Small intestine (tissue), 7 donors: ENCODE measurements at regions not wholly inside any gene's neighbourhood (a gene's known extent, or its start where the extent isn't known, plus 50 kb on each side); places are given as distances from the start of the nearest gene placed in this dataset.

Source experiments
- DNase-seq, 2 donors: peaks; one replicate each; pipeline versions ENCODE4 v3.0.0 to v3.0.0-alpha.2; 2013
- FAIRE-seq: peaks from 2 replicates; lab custom pipeline; 2012; peaks lifted over from hg19 to GRCh38; lab: Jason Lieb, UNC
- H3K27ac ChIP-seq, 3 donors: one replicate each; pipeline ENCODE4 v1.5.1; 2013; ENCODE audit warnings: low read length in 2 of 3, mild to moderate bottlenecking in 2 of 3, control low read depth in 1 of 3, inconsistent platforms in 1 of 3, low read depth in 1 of 3, moderate library complexity in 1 of 3
- H3K27me3 ChIP-seq, 3 donors: one replicate each; pipeline ENCODE4 v1.6.1; 2013; ENCODE audit warnings: low read length in 3 of 3, inconsistent platforms in 1 of 3; ENCODE audit not compliant: control insufficient read depth in 3 of 3, insufficient read depth in 3 of 3
- H3K36me3 ChIP-seq, 3 donors: one replicate each; pipeline ENCODE4 v1.6.1; 2013; ENCODE audit warnings: low read length in 3 of 3, inconsistent platforms in 1 of 3, low read depth in 1 of 3, mild to moderate bottlenecking in 1 of 3, moderate library complexity in 1 of 3; ENCODE audit not compliant: control insufficient read depth in 3 of 3, insufficient read depth in 2 of 3
- H3K4me1 ChIP-seq, 3 donors: one replicate each; pipeline ENCODE4 v1.6.1; 2013; ENCODE audit warnings: low read length in 2 of 3, inconsistent platforms in 1 of 3, low read depth in 1 of 3, mild to moderate bottlenecking in 1 of 3, moderate library complexity in 1 of 3; ENCODE audit not compliant: control insufficient read depth in 3 of 3, insufficient read depth in 2 of 3
- H3K4me3 ChIP-seq, 3 donors: one replicate each; pipeline ENCODE4 v1.5.1; 2013; ENCODE audit warnings: low read length in 3 of 3, control low read depth in 1 of 3, inconsistent platforms in 1 of 3, low read depth in 1 of 3, mild to moderate bottlenecking in 1 of 3, moderate library complexity in 1 of 3
- H3K9me3 ChIP-seq, 2 donors: one replicate each; pipeline ENCODE4 v1.6.1; 2013; ENCODE audit warnings: low read depth in 1 of 2, low read length in 1 of 2; ENCODE audit not compliant: control insufficient read depth in 2 of 2, insufficient read depth in 1 of 2
- WGBS, 3 donors: extraction: QIAGEN DNeasy Blood & Tissue Kit; methylation state at CpG; one replicate each; pipeline ENCODE4 v1.1.7; 2013; 5-methylcytosine and 5-hydroxymethylcytosine counted together
- donor health status: healthy with polysubstance abuse.
- donor health status: control.
- donor health status: control.
- donor health status: Bipolar disorder and iron deficiency.
- donor health status: healthy.

DNA sequence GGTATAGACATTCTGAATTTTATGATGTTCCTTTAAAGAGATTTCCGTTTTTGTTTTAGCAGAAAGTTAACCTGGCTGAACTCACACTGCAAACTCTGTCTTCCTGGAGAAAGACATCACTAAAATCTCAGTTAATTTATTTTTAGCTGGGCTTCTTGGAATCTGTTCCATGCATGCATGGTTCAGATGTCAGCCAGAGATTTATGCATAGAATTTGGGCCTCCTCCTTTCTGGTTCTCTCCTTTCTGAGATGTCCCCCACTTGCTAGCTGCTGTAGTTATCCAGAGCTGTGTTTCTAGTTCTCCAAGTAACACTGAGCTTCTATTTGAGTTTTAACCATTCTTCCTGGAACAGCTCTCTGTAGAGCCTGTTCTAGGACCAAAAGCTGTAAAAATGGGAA is 77.3 kb upstream of the TANC2 start:
- Histone ChIP-seq H3K27ac (no peak overlapping the region), H3K4me3 (no peak overlapping the region), H3K36me3 (no peaks in the 10 kb centered on the region), H3K4me1 (no peaks in the 10 kb centered on the region), H3K9me3 (no peaks in the 10 kb centered on the region), H3K27me3 (peaks cover 0 to 2% (median 0%) of the 10 kb centered on the region in 3 donors)
- FAIRE-seq (no peak), DNase-seq (no peak)
- 80 to 92% (median 83%) methylated on average over 1 of the region's 1 CpG for WGBS, 3 donors

DNA sequence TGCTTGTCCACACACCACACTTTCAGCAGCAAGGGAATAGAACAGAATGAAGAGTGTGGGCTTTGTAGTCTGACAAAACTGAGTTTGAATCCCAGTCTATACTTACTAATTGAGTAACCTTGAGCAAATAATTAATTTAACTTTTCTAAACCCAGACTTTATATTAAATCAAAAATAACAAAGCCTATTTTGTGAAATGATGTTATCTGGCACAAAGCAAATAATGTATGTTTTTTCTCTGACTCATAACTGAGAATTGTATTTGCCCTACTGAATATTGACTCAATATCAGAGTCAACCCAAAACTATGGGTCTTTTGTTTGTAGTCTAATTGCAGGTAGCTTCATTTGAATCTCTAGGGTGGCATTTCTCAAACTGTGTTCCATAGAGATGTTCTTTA is 77.9 kb upstream of the TANC2 start:
- Histone ChIP-seq H3K9me3 (no peaks in the 10 kb centered on the region), H3K27me3 (peaks cover 0 to 2% (median 0%) of the 10 kb centered on the region in 3 donors), H3K36me3 (no peaks in the 10 kb centered on the region), H3K4me3 (no peak overlapping the region), H3K27ac (no peak overlapping the region), H3K4me1 (no peaks in the 10 kb centered on the region)
- FAIRE-seq (no peak), DNase-seq (no peak)

DNA sequence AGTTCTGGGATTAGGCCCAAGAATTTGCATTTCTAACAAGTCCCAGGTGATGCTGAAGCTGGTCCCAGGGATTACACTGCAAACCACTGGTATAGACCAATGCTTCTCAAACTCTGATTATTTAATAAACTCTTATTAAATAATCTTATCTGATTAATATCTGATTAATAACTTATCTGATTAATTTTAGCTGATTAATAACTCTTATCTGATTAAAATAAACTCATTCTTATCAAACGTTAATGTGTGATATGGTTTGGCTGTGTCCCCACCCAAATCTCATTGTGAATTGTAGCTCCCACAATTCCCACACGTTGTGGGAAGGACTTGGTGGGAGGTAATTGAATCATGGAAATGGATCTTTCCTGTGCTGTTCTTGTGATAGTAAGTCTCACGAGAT is 78.6 kb upstream of the TANC2 start:
- no peaks in the 10 kb centered on the region for H3K9me3 ChIP-seq
- DNase-seq (no peak), FAIRE-seq (no peak)
- H3K4me3 ChIP-seq = no peak overlapping the region
- 49 to 70% (median 56%) methylated on average over 3 of the region's 3 CpGs for WGBS, 3 donors
- H3K27me3 ChIP-seq = peaks cover 0 to 2% (median 0%) of the 10 kb centered on the region in 3 donors
- no peak overlapping the region for H3K27ac ChIP-seq
- H3K4me1 ChIP-seq = no peaks in the 10 kb centered on the region
- no peaks in the 10 kb centered on the region for H3K36me3 ChIP-seq

DNA sequence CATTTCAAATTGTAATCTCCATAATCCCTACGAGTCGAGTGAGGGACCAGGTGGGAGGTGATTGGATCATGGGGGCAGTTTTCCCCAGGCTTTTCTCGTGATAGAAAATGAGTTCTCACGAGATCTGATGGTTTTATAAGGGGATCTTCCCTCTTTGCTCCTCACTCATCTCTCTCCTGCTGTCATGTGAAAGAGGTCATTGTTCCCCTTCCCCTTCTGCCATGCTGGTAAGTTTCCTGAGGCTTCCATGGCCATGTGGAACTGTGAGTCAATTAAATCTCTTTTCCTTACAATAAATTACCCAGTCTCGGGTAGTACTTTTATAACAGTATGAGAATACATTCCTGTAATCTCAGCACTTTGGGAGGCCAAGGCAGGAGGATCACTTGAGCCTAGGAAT is 76.7 kb upstream of the MARCHF10 start:
- FAIRE-seq (no peak), DNase-seq (no peak)
- Histone ChIP-seq H3K4me1 (no peaks in the 10 kb centered on the region), H3K4me3 (no peak overlapping the region), H3K27me3 (peaks cover 0 to 2% (median 0%) of the 10 kb centered on the region in 3 donors), H3K9me3 (no peaks in the 10 kb centered on the region), H3K36me3 (no peaks in the 10 kb centered on the region), H3K27ac (no peak overlapping the region)
- 69 to 79% (median 71%) methylated on average over 5 of the region's 5 CpGs for WGBS, 3 donors

DNA sequence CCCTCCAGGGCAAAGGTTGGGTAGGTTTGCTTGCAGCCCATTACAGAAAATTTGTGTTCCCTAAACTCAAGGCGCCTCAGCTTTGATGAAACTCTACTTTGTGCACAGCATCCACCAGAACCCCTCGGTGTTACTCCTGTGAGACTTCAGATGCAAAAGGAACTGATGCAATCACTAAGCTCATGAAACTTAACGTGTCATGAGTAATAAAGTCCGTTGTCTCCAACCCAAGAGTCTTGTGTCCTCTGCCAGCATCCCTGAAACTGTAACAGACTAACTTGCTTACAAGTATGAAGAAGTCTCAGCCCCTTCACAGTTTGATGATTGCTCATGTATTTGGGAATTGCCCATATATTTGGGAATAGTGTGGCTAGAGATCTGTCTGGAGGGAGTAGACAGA is 74.8 kb upstream of the MARCHF10 start:
- WGBS, 3 donors = 62 to 72% (median 63%) methylated on average over 4 of the region's 4 CpGs
- no peak overlapping the region for H3K4me3 ChIP-seq
- H3K4me1 ChIP-seq = no peaks in the 10 kb centered on the region
- H3K36me3 ChIP-seq = no peaks in the 10 kb centered on the region
- no peak for FAIRE-seq
- H3K27ac ChIP-seq = no peak overlapping the region
- H3K9me3 ChIP-seq = no peaks in the 10 kb centered on the region
- H3K27me3 ChIP-seq = peaks cover 0 to 2% (median 0%) of the 10 kb centered on the region in 3 donors
- DNase-seq = no peak

DNA sequence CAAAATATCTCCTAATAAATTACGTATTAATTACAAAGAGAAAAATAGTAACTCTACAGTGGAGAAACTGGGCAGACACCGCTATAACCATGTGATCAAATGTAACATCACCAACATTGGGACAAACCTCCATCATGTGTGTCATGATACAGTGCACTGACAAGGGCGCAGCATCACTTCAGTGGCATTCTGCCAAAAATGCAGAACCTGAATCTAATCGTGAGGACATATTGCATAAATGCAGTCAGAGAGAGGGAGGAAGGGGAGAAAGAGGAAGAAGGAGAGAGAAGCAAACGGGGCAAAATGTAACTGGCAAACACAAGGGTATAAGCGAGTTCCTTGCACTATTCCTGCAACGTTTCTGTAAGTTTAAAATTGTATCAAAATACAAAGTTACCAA is 74.2 kb upstream of the MARCHF10 start:
- Histone ChIP-seq H3K9me3 (no peaks in the 10 kb centered on the region), H3K27me3 (peaks cover 0 to 2% (median 0%) of the 10 kb centered on the region in 3 donors), H3K4me1 (no peaks in the 10 kb centered on the region), H3K36me3 (no peaks in the 10 kb centered on the region), H3K4me3 (no peak overlapping the region), H3K27ac (no peak overlapping the region)
- WGBS, 3 donors = 60 to 68% (median 68%) methylated on average over 7 of the region's 7 CpGs
- FAIRE-seq (no peak), DNase-seq (no peak)

DNA sequence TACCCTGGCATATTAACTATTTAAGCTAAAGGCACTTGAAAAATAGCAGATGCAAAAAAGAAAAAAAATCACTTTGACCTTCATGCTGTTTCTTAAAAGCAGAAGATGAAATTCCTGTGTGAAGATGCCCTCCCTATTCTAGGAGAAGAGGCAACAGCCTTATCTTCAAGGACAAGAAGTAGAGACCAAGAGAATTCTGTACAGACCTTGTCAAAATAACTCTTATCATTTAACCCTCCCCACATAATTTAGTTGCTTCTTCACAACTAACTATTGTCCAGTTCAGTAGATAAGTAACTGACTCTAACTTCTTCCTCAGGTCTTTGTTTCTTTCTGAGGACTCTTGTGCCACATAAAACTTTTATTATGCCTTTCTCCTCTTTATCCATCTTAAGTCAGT is 72.0 kb upstream of the MARCHF10 start:
- Histone ChIP-seq H3K27me3 (no peaks in the 10 kb centered on the region), H3K4me1 (no peaks in the 10 kb centered on the region), H3K4me3 (no peak overlapping the region), H3K9me3 (no peaks in the 10 kb centered on the region), H3K27ac (no peak overlapping the region), H3K36me3 (no peaks in the 10 kb centered on the region)
- no peak for FAIRE-seq
- no peak for DNase-seq

DNA sequence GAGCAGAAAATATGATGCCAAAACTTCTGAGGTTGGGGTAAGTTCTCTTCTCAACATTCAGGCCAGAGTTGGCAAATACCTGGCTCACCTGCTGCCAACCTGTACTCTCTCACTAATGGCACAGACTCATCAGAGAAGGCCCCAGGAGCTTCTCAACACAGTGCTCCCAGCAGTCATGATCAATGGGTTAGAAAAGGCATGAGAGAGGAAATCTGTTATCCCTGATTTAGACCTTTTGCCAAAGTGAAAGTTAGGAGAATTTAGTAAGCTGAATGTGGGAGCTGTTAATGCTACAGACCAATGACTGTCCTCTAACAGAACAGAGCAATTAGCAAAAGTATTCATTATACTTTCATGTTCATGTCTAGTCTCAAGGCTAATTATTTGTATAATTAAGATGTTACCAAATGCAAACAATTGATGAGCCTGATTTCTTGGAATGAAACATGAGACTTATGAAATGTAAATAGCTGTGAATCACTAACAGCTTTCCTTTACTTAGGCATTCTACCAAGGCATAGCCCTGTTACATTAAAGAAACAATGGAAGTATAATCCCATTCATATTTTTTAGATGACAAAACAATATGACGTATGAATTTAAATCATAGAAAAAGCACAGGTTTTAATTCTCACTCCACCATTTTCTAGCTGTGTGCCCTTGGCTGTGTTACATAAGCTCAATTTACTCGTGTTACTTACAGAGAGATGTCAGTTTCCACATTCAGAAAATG is 68.7 kb upstream of the MARCHF10 start:
- Histone ChIP-seq H3K27ac (no peak overlapping the region), H3K9me3 (no peaks in the 10 kb centered on the region), H3K36me3 (no peaks in the 10 kb centered on the region), H3K4me3 (no peak overlapping the region), H3K4me1 (no peaks in the 10 kb centered on the region), H3K27me3 (peaks cover 0 to 3% (median 0%) of the 10 kb centered on the region in 3 donors)
- DNase-seq (no peak), FAIRE-seq (no peak)
- WGBS, 3 donors = 74 to 83% (median 74%) methylated on average over 2 of the region's 2 CpGs

DNA sequence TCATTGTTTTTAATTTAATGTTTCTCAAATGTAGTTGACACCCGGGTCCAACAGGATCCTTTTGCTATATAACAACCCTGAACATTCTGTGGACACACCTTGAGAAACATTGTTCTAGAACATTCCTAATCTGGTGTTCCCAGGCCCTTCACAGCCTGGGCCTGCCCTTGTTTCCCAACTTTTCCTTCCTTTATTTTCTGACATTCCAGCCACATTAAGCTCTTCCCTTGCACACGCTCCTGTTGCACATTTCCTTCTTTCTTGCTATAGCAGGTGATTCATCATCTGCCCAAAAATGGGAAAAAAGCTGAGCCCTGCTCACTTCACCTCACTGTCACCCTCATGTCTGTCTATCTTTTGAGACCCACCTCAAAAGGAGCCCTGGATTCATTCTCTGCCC is 67.9 kb upstream of the MARCHF10 start:
- no peak overlapping the region for H3K4me3 ChIP-seq
- H3K27me3 ChIP-seq = peaks cover 0 to 3% (median 0%) of the 10 kb centered on the region in 3 donors
- H3K27ac ChIP-seq = no peak overlapping the region
- WGBS, 3 donors = 80 to 93% (median 84%) methylated on average over 2 of the region's 2 CpGs
- no peak for DNase-seq
- FAIRE-seq = no peak
- H3K36me3 ChIP-seq = no peaks in the 10 kb centered on the region
- no peaks in the 10 kb centered on the region for H3K9me3 ChIP-seq
- no peaks in the 10 kb centered on the region for H3K4me1 ChIP-seq
